Body of pancreas (tissue), 4 donors: ENCODE measurements at regions not wholly inside any gene's neighbourhood (a gene's known extent, or its start where the extent isn't known, plus 50 kb on each side); places are given as distances from the start of the nearest gene placed in this dataset.

Experiments used
- ATAC-seq: fragments of 150-250 bp; one replicate; pipeline ENCODE4 v1.9.1; 2016
- DNase-seq, 4 donors: peaks; one replicate each; pipeline ENCODE4 v3.0.0-alpha.2; 2019
- H3K27ac ChIP-seq, 4 donors: fragments of 200-600 bp; sonication (generic); 1 replicate in 3 of 4; 2 replicates in 1 of 4; pipeline versions ENCODE4 v1.5.1 to v1.6.1; 2016 to 2019; ENCODE audit warnings: mild to moderate bottlenecking in 1 of 4, mixed read lengths in 1 of 4, moderate library complexity in 1 of 4
- H3K27me3 ChIP-seq, 2 donors: fragments of 200-600 bp; sonication (generic); one replicate each; pipeline ENCODE4 v1.6.0; 2016; ENCODE audit warnings: mild to moderate bottlenecking in 1 of 2
- H3K36me3 ChIP-seq, 2 donors: fragments of 200-600 bp; sonication (generic); replicated peaks in 1 of 2; 2 replicates each; pipeline ENCODE4 v1.5.1; 2016; ENCODE audit warnings: low read depth in 2 of 2; ENCODE audit not compliant: insufficient read depth in 1 of 2
- H3K4me1 ChIP-seq: fragments of 200-600 bp; sonication (generic); one replicate; pipeline ENCODE4 v1.6.0; 2016
- H3K4me3 ChIP-seq, 2 donors: fragments of 200-600 bp; sonication (generic); 1 replicate in 1 of 2; 2 replicates in 1 of 2; pipeline ENCODE4 v1.5.1; 2016 to 2019
- H3K9me3 ChIP-seq, 3 donors: fragments of 200-600 bp; sonication (generic); 1 replicate in 2 of 3; 2 replicates in 1 of 3; pipeline ENCODE4 v1.5.1; 2016
- POLR2A ChIP-seq, 3 donors: fragments of 450-650 bp; IDR thresholded peaks; one replicate each; pipeline ENCODE4 v1.6.1; 2016; ENCODE audit warnings: antibody characterized with exemption in 3 of 3, mild to moderate bottlenecking in 2 of 3
- WGBS, 2 donors: methylation state at CpG; one replicate each; pipeline ENCODE4 v1.1.5; 2017; 5-methylcytosine and 5-hydroxymethylcytosine counted together
- intact Hi-C: fragments of 100-400 bp; cut with DNase I; formaldehyde crosslinking; loops from one replicate; pipeline ENCODE4 v1.15.1; 2023
- TF ChIP-seq, protein P1 (sequence below), 7 experiments: fragments of 450-650 bp in 4 of 7; fragments of 200-600 bp in 3 of 7; sonication (generic) in 3 of 7; IDR thresholded peaks; one replicate each; pipeline ENCODE4 v1.5.1; 2016 to 2019; ENCODE audit warnings: antibody characterized with exemption in 7 of 7

DNA sequence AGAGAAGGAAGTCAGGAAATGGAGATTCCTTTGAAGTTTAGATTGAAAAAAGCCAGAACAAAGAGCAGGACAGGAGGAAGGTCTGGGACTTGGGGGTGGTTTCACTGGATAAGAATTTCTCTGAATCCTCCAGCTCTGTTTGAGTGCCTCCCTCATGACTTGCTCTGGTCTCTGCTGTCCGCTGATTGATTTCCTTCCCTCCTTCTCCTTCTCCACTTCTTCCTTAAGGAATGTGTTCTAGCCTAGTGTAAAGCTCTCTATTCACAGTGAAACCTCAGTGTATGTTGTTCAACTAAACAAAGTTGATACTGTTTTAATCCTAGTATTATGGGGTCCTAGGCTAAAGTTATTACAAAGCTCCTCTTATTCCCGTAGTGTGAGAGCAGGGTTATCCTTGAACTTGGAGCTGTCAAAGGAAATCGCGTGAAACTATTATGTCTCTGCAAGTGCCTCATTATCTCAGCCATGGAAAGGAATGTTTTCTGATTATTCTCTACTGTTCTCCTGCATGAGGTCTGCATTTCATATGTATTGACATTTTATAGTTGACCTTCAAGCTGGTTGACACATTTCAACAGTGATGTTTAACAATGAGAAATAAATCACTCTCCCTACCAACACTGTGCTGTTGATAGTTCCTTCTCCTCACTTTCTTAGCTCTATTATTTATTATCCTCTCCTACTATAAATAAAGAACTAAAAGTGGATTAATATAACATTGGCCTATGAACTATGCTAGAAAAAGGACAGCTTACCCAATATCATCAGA lies 82.7 kb upstream of the KCTD3 start:
- Histone ChIP-seq H3K36me3 (no peaks in the 10 kb centered on the region), H3K4me3 (no peak overlapping the region), H3K4me1 (no peaks in the 10 kb centered on the region), H3K9me3 (no peaks in the 10 kb centered on the region), H3K27ac (no peak overlapping the region), H3K27me3 (no peaks in the 10 kb centered on the region)
- TF ChIP-seq, protein P1, sequence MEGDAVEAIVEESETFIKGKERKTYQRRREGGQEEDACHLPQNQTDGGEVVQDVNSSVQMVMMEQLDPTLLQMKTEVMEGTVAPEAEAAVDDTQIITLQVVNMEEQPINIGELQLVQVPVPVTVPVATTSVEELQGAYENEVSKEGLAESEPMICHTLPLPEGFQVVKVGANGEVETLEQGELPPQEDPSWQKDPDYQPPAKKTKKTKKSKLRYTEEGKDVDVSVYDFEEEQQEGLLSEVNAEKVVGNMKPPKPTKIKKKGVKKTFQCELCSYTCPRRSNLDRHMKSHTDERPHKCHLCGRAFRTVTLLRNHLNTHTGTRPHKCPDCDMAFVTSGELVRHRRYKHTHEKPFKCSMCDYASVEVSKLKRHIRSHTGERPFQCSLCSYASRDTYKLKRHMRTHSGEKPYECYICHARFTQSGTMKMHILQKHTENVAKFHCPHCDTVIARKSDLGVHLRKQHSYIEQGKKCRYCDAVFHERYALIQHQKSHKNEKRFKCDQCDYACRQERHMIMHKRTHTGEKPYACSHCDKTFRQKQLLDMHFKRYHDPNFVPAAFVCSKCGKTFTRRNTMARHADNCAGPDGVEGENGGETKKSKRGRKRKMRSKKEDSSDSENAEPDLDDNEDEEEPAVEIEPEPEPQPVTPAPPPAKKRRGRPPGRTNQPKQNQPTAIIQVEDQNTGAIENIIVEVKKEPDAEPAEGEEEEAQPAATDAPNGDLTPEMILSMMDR (IDR thresholded peaks at IDR 0.05), result no peak
- TF ChIP-seq POLR2A (IDR thresholded peaks at IDR 0.05), result no peak
- intact Hi-C loops, result no loop called here
- whole genome bisulfite sequencing, 2 donors, result 23 to 30% methylated on average over 4 of the region's 4 CpGs
- no peak for DNase-seq
- no peak for ATAC-seq

DNA sequence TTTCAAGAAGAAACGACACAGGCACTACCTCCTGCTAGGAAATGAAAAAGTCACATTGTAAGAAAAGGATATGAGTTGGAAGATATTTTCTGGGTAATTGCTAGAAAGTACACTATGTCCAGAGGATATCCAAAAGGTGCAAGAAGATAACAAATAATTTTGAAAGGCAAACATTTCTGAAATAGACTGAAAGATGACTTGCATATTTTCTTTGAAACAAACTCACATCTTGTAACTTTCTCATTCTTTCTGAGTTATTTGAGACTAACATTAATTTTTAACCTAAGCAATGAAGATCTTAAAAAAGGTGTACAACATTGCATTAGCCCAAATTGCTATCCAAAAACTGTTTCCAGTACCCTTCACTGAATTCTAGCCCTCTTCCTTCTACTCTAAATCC lies 79.6 kb upstream of the KCTD3 start:
- Histone ChIP-seq H3K9me3 (no peaks in the 10 kb centered on the region), H3K4me3 (no peak overlapping the region), H3K4me1 (no peaks in the 10 kb centered on the region), H3K27ac (no peak overlapping the region), H3K27me3 (no peaks in the 10 kb centered on the region), H3K36me3 (no peaks in the 10 kb centered on the region)
- TF ChIP-seq, protein P1 (IDR thresholded peaks at IDR 0.05), result no peak
- TF ChIP-seq POLR2A (IDR thresholded peaks at IDR 0.05), result no peak
- no peak for ATAC-seq
- no peak for DNase-seq
- intact Hi-C loops, result no loop called here
- 59 to 70% methylated on average over 1 of the region's 1 CpG for WGBS, 2 donors

DNA sequence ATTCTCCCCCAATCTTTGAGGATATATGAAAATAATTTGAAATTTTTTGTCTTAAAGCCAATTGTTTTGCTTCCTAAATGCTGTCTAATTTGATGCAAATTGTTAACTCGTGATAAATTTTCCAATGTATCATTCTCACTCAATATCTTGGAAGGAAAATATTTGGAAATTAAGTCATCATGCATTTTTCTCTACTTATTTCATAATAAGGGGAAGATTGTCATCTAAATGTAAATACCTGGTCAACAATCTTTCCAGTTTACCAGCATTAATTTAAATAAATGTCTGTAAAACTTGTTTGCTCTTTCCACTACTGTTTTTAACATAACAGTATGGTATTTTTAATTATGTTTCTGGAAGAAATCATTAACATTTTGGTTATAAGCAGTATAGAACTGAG lies 78.3 kb upstream of the KCTD3 start:
- ATAC-seq, result no peak
- TF ChIP-seq, protein P1 (IDR thresholded peaks at IDR 0.05), result no peak
- no peak for TF ChIP-seq POLR2A (IDR thresholded peaks at IDR 0.05)
- H3K36me3 ChIP-seq, result no peaks in the 10 kb centered on the region
- H3K27ac ChIP-seq, result no peak overlapping the region
- no peak for DNase-seq
- no peaks in the 10 kb centered on the region for H3K4me1 ChIP-seq
- no peaks in the 10 kb centered on the region for H3K9me3 ChIP-seq
- H3K27me3 ChIP-seq, result no peaks in the 10 kb centered on the region
- 31 to 33% methylated on average over 1 of the region's 1 CpG for WGBS, 2 donors
- intact Hi-C loops, result no loop called here
- no peak overlapping the region for H3K4me3 ChIP-seq

DNA sequence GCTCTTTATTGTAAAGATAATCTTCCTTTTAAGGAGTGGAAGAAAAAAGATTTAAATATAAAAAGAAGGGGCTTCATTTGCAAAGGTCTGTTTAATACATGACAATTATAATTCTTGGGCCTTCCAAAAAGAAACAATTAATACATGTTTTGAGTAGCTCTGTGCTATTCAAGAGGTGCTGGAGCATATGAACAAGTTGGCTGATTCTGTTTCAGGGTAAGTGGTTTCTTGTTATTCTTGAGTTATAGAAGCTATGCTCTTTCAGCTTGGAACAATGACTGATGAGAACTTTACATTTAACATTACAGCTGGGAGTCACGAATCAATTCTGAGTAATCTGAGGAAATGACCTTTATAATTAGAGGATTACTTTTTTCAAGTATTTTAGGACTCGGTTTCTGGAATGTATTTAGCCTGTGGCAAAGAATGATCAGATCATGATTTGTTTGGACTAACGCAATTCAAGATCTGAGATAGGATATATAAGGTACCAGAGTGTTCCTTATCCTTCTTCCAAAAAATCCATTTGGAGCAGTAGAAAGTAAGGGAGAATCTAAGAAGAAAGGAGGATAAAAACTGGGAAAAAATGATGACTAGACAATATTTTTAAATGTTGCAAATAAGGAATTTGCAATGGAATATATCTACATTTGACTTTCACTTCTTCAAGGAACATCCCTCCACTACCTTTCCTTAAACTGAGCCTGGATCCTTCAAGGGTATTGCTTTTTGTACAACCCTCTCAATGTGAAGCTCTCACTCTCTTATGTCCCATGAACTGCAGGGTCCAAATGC lies 77.1 kb upstream of the KCTD3 start:
- Histone ChIP-seq H3K36me3 (no peaks in the 10 kb centered on the region), H3K4me3 (no peak overlapping the region), H3K9me3 (no peaks in the 10 kb centered on the region), H3K27me3 (no peaks in the 10 kb centered on the region), H3K4me1 (no peaks in the 10 kb centered on the region), H3K27ac (no peak overlapping the region)
- intact Hi-C loops, result no loop called here
- WGBS, 2 donors, result 58 to 60% methylated on average over 3 of the region's 3 CpGs
- DNase-seq, result no peak
- no peak for TF ChIP-seq POLR2A (IDR thresholded peaks at IDR 0.05)
- TF ChIP-seq, protein P1 (IDR thresholded peaks at IDR 0.05), result no peak
- ATAC-seq, result no peak
